ENCODE measurements at regions not wholly inside any gene's neighbourhood (a gene's known extent, or its start where the extent isn't known, plus 50 kb on each side); places are given as distances from the start of the nearest gene placed in this dataset.

- DNase-seq (ENCODE audit: extremely low read depth in 1 of 2, low read depth in 1 of 2) = no peak
These were observed 312.0 kb upstream of the ZMIZ1 start for GRCh38 chr10:78756604-78757343.

DNA sequence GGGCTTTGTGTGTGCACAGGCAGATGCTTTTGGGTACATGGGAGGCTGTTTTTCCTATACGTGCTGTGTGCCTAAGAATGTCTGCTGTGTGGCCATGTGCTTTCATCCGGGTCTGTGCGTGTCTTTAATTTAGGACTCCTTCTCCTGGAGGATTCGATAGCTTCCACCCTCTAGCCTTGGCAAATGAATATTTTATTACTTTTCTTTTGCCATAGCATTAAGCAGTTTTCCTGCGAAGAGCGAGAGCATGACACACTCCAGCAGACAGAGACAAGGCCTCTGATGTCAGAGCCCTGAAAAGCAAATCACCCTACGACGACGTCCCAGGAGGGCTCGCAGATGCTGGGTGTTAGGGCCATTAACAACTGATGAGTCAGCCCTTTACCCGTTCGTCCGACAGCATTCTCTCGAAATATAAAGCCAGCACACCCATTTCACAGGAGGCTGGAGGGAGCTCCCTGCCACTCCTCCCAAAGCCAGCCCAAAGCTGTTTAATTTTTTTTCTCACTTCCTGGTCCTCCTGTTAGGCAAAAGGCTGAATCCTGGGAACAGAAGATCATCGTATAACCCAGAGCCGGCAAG, 311.3 kb upstream of the ZMIZ1 start:
- no peak for DNase-seq (ENCODE audit: extremely low read depth in 1 of 2, low read depth in 1 of 2)

GRCh38 chr10:78758176-78758575, 310.6 kb upstream of the ZMIZ1 start:
- DNase-seq (ENCODE audit: extremely low read depth in 1 of 2, low read depth in 1 of 2) = no peak

GRCh38 chr10:78759456-78760120, 309.2 kb upstream of the ZMIZ1 start:
- no peak for DNase-seq (ENCODE audit: extremely low read depth in 1 of 2, low read depth in 1 of 2)

- no peak for DNase-seq (ENCODE audit: extremely low read depth in 1 of 2, low read depth in 1 of 2)
These were observed 308.1 kb upstream of the ZMIZ1 start for GRCh38 chr10:78760463-78761310.

GRCh38 chr10:78761311-78761781, 307.4 kb upstream of the ZMIZ1 start:
- no peak for DNase-seq (ENCODE audit: extremely low read depth in 1 of 2, low read depth in 1 of 2)

GRCh38 chr10:78762086-78762630, 306.6 kb upstream of the ZMIZ1 start:
- no peak for DNase-seq (ENCODE audit: extremely low read depth in 1 of 2, low read depth in 1 of 2)

DNA sequence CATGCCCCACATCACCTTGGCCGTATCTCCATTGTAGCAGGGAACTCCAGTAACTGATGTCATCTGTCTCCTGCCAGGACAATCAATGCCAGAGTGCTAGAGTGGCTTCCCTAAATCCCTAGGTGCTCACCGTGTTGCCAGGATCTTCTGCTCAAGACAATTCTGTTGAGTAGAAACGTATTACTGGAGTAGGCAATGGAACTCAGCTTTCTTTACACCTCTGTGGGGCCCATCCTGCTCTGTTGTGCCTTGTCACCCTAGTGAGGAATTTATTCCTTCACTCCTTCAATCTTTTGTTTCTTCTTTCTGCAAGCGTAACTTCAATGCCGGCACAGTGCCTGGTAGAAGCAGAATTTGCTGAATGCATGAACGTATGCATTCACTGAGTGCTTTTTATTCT, 305.5 kb upstream of the ZMIZ1 start:
- DNase-seq (ENCODE audit: extremely low read depth in 1 of 2, low read depth in 1 of 2) = no peak

GRCh38 chr10:78763651-78764395, 304.9 kb upstream of the ZMIZ1 start:
- DNase-seq (ENCODE audit: extremely low read depth in 1 of 2, low read depth in 1 of 2) = no peak

GRCh38 chr10:78764436-78764835, 304.3 kb upstream of the ZMIZ1 start:
- DNase-seq (ENCODE audit: extremely low read depth in 1 of 2, low read depth in 1 of 2) = no peak

DNA sequence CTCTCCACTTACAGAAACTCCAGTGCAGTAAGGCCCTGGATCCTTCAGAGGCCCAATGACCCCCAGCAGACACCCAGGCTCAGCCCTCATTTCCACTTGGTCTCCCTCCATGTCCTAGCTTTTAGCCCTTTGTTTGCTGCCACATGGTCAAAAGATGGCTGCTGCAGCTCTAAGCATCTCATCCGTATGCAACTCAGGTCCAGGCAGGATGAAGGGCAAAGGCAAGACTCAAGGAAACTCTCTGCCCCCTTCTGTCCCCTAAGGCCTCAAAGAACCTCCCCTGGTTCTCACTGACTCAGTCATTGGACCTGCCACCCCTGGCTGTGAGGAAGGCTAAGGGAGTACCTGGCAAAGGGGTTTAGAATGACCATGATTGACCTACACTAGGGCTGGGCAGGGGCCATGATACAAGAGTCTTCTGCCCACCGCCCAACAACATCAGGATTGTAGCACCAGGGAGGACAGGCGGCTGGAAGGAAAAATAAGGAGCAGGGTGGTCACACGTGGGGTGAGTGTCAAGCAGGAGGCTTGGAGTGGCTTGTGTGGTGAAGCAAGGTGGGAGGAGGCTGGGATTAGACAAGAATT, 303.8 kb upstream of the ZMIZ1 start:
- no peak for DNase-seq (ENCODE audit: extremely low read depth in 1 of 2, low read depth in 1 of 2)

GRCh38 chr10:78765726-78766335, 302.9 kb upstream of the ZMIZ1 start:
- no peak for DNase-seq (ENCODE audit: extremely low read depth in 1 of 2, low read depth in 1 of 2)

DNA sequence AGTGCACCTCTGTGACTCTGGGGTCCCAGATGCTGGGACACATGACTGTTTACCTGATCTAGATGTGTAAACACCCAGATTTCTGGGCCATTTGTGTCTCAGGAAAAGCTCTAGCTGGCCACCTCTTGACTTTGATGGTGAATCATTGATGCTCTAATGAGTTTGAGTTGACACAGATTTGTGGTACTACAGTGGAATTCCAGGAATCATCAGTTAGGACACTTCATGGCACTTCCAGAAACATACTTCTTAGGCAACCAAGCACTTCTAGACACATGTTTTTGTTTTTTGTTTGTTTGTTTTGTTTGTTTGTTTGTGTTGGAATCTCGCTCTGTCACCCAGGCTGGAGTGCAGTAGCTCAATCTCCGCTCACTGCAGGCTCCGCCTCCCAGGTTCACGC, 302.2 kb upstream of the ZMIZ1 start:
- no peak for DNase-seq (ENCODE audit: extremely low read depth in 1 of 2, low read depth in 1 of 2)

DNA sequence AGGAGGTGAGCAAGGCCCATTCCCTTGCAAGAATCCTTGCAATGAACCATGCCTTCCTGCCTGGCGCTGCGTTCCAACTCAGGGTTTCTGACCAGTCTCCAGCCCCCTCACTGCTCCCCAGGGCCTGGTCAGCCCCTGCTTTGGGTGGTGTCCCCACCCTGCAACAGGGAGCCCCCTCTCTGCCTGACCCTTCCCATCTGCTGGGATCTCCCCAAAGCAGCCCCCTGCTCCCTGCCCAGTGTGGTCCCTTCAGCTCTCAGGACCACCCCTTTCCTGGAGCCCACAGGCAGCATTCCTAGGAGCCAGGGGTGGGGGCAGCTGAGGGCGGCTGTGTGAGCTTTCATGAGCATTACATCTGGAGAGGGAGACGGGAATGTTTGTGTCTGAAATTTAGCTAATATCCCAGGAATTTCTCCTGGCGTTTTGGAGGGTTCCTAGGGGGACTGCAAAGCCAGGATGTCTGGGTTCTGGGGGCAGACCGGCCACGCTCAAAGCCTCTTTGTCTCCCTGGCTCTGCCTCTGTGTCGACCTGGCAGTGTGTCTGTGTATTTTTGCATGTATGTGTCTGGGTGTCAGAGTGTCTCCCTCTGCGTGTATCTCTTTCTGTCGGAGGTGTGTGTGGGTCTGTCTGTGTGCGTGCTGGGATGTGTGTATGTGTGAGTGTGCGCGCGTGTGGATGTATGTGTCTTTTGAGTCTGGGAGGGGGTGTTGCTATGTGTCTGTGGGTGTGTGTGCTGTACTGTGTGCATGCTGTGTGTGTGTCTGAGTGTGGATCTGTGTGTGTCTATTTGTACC, 300.5 kb upstream of the ZMIZ1 start:
- DNase-seq (ENCODE audit: extremely low read depth in 1 of 2, low read depth in 1 of 2) = no peak

DNA sequence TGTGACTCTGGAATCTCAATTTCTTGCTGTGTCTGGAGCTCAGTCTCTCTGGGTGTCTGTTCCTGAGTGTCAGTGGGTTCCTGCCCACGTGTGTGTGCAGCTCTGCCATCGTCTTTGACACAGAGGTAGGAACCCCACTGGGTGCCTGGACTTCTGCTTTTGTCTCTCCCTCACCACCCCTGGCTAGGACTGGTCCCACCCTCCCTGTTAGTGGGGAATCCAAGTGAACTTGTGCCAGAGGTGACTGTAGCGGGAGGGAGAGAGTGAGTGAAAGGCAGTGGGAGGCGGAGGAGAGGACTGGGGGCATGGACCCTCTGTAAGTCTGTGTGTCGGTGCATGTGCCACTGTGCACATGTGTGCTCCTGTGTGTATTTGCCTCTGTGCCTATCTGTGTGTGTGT, 299.9 kb upstream of the ZMIZ1 start:
- DNase-seq (ENCODE audit: extremely low read depth in 1 of 2, low read depth in 1 of 2) = no peak

DNA sequence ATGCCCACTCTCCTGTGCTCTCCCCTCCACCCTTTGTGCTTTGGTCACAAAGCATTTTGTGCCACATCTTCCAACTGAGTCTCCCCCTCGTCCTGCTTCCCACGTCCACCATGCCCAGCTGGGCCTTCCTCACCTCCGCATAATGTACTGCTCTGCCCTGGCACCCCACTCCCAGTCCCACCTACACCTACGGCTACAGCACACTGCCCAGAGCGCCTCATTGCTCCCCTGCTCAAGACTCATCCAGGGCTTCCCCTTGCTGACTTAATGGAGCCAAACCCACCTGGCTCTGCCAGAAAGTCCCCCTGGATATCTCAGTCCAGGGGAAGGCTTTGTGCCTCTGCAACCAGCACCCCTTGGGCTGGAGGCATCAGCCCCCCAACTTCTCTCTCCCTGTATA, 299.2 kb upstream of the ZMIZ1 start:
- DNase-seq (ENCODE audit: extremely low read depth in 1 of 2, low read depth in 1 of 2) = no peak

DNA sequence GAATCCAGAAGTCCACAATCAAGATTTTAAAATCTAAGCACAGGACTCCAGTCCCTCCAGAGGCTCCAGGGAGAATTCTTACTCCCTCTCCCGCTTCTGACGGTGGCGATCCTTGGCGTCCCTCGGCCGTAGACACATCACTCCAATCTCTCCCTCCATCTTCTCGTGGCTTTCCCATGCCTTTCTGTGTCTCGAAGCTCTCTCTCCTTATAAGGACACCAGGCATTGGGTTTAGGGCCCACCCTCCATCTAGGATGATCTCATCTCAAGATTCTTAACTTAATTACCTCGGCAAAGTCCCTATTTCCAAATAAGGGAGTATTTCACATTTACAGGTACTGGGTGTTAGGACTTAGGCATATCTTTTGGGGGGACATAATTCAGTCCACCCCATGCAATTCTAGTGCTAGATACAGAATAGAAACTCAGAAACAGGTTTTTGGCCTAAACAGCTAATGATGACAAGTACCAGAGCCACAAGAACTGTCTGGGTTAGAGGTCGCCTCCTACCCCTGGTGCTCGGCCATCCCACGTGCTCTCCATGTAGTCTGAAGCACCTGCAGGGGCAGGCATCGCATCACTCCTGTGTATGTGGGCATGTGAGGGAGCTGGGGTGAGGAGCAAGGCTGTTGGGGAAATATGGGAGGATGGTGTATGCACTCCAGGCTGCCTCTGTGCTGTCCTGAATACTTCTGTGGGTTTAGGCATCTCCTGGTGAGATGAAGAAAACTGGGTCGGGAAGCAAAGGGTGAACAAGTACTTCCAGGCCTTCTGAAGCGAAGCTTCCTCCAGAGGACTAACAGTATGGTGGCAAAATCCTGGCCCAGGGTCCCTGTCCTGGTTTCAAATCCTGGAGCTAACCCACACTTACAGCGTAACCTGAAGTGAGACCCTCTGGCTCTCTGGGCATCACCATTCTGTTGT, 298.3 kb upstream of the ZMIZ1 start:
- no peak for DNase-seq (ENCODE audit: extremely low read depth in 1 of 2, low read depth in 1 of 2)

DNA sequence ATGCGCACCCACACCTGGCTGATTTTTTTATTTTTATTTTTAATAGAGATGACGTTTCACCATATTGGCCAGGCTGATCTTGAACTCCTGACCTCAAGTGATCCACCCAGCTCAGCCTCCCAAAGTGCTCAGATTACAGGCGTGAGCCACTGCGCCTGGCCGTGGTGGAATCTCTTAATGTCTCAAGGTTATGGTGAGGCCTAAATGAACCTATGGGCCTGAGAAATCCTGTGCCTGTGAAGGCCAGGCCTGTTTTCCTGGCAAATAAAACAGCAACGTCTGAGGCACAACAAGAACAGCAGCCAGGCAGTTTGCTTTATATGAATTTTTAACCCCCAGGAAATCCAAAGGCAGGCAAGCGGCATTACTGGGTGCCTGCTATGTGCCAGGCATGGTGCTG, 297.5 kb upstream of the ZMIZ1 start:
- no peak for DNase-seq (ENCODE audit: extremely low read depth in 1 of 2, low read depth in 1 of 2)
